Fibroblast of lung (primary cell): ENCODE measurements at regions not wholly inside any gene's neighbourhood (a gene's known extent, or its start where the extent isn't known, plus 50 kb on each side); places are given as distances from the start of the nearest gene placed in this dataset.

Experiments used
- DNase-seq, 2 donors: peaks; one replicate each; pipeline versions ENCODE4 v3.0.0 to v3.0.0-alpha.2; 2010; ENCODE audit warnings: low read depth in 2 of 2
- H2AFZ ChIP-seq: 2 replicates; pipeline ENCODE4 v1.5.1; 2012; ENCODE audit warnings: low read length, control low read depth, inconsistent platforms
- H3K27ac ChIP-seq: 2 replicates; pipeline ENCODE4 v1.5.1; 2011; ENCODE audit warnings: low read length, control low read depth; ENCODE audit not compliant: insufficient read depth
- H3K27me3 ChIP-seq: 2 replicates; pipeline ENCODE4 v1.5.1; 2011; ENCODE audit warnings: mild to moderate bottlenecking, low read length; ENCODE audit not compliant: control insufficient read depth, insufficient read depth
- H3K36me3 ChIP-seq: 2 replicates; pipeline ENCODE4 v1.5.1; 2011; ENCODE audit warnings: low read length; ENCODE audit not compliant: control insufficient read depth, insufficient read depth
- H3K4me1 ChIP-seq: 2 replicates; pipeline ENCODE4 v1.5.1; 2011; ENCODE audit warnings: low read length; ENCODE audit not compliant: control insufficient read depth, insufficient read depth; ENCODE audit errors: extremely low read depth
- H3K4me2 ChIP-seq: 2 replicates; pipeline ENCODE4 v1.5.1; 2011; ENCODE audit warnings: low read length, control low read depth; ENCODE audit not compliant: insufficient read depth; ENCODE audit errors: extremely low read depth
- H3K4me3 ChIP-seq, 4 experiments: fragments of 200-600 bp in 1 of 4; sonication (generic) in 1 of 4; replicated peaks in 1 of 4; 2 replicates each; pipeline ENCODE4 v1.5.1; 2011 to 2016; ENCODE audit warnings: low read length in 4 of 4, low read depth in 3 of 4, mild to moderate bottlenecking in 3 of 4, control low read depth in 2 of 4, inconsistent platforms in 1 of 4, mixed read lengths in 1 of 4; ENCODE audit not compliant: insufficient read depth in 1 of 4; ENCODE audit errors: control extremely low read depth in 1 of 4
- H3K79me2 ChIP-seq: 2 replicates; pipeline ENCODE4 v1.5.1; 2012; ENCODE audit warnings: mild to moderate bottlenecking, low read length, inconsistent platforms; ENCODE audit not compliant: control insufficient read depth, insufficient read depth
- H3K9ac ChIP-seq: 2 replicates; pipeline ENCODE4 v1.5.1; 2011; ENCODE audit warnings: mild to moderate bottlenecking, low read length, control low read depth; ENCODE audit not compliant: insufficient read depth
- H3K9me3 ChIP-seq: 2 replicates; pipeline ENCODE4 v1.5.1; 2012; ENCODE audit warnings: low read depth, low read length; ENCODE audit not compliant: control insufficient read depth, insufficient read depth
- H4K20me1 ChIP-seq: 2 replicates; pipeline ENCODE4 v1.5.1; 2011; ENCODE audit warnings: low read length; ENCODE audit not compliant: control insufficient read depth, insufficient read depth; ENCODE audit errors: extremely low read depth
- EZH2 ChIP-seq: IDR thresholded peaks from 2 replicates; pipeline ENCODE4 v1.5.1; 2012; ENCODE audit warnings: low read length, control low read depth, mild to moderate bottlenecking; ENCODE audit errors: missing control alignments
- TF ChIP-seq, protein P1 (sequence below), 2 donors: IDR thresholded peaks in 1 of 2; conservative IDR thresholded peaks in 1 of 2; 1 replicate in 1 of 2; 2 replicates in 1 of 2; pipeline ENCODE4 v1.5.1; 2011 to 2012; ENCODE audit warnings: low read length in 2 of 2, control low read depth in 1 of 2, inconsistent platforms in 1 of 2, low read depth in 1 of 2, mild to moderate bottlenecking in 1 of 2

- no peaks in the 10 kb centered on the region for H3K79me2 ChIP-seq
- TF ChIP-seq EZH2, result no peak
- TF ChIP-seq, protein P1, sequence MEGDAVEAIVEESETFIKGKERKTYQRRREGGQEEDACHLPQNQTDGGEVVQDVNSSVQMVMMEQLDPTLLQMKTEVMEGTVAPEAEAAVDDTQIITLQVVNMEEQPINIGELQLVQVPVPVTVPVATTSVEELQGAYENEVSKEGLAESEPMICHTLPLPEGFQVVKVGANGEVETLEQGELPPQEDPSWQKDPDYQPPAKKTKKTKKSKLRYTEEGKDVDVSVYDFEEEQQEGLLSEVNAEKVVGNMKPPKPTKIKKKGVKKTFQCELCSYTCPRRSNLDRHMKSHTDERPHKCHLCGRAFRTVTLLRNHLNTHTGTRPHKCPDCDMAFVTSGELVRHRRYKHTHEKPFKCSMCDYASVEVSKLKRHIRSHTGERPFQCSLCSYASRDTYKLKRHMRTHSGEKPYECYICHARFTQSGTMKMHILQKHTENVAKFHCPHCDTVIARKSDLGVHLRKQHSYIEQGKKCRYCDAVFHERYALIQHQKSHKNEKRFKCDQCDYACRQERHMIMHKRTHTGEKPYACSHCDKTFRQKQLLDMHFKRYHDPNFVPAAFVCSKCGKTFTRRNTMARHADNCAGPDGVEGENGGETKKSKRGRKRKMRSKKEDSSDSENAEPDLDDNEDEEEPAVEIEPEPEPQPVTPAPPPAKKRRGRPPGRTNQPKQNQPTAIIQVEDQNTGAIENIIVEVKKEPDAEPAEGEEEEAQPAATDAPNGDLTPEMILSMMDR (conservative IDR thresholded peaks at IDR 0.05 in 1 of 2, IDR thresholded peaks at IDR 0.05 in 1 of 2; ENCODE audit: low read depth in 1 of 2, low read length in 2 of 2), result no peak
- no peak overlapping the region for H3K4me3 ChIP-seq
- no peak overlapping the region for H3K27ac ChIP-seq
- H3K9ac ChIP-seq, result no peak overlapping the region
- no peaks in the 10 kb centered on the region for H4K20me1 ChIP-seq
- no peaks in the 10 kb centered on the region for H3K36me3 ChIP-seq
- H2AFZ ChIP-seq, result no peak overlapping the region
- no peaks in the 10 kb centered on the region for H3K27me3 ChIP-seq
- H3K9me3 ChIP-seq, result no peaks in the 10 kb centered on the region
- no peaks in the 10 kb centered on the region for H3K4me1 ChIP-seq
- no peak for DNase-seq
- H3K4me2 ChIP-seq, result no peak overlapping the region
Measured at GRCh38 chr15:46525984-46526725, 891.3 kb downstream of the SQOR start.

- no peak overlapping the region for H3K27ac ChIP-seq
- no peaks in the 10 kb centered on the region for H3K27me3 ChIP-seq
- no peaks in the 10 kb centered on the region for H3K79me2 ChIP-seq
- H3K4me3 ChIP-seq, result no peak overlapping the region
- no peak for TF ChIP-seq EZH2
- TF ChIP-seq, protein P1 (conservative IDR thresholded peaks at IDR 0.05 in 1 of 2, IDR thresholded peaks at IDR 0.05 in 1 of 2; ENCODE audit: low read depth in 1 of 2, low read length in 2 of 2), result no peak
- no peak for DNase-seq
- H4K20me1 ChIP-seq, result no peaks in the 10 kb centered on the region
- H3K9ac ChIP-seq, result no peak overlapping the region
- no peak overlapping the region for H2AFZ ChIP-seq
- no peaks in the 10 kb centered on the region for H3K36me3 ChIP-seq
- no peak overlapping the region for H3K4me2 ChIP-seq
- no peaks in the 10 kb centered on the region for H3K4me1 ChIP-seq
- H3K9me3 ChIP-seq, result no peaks in the 10 kb centered on the region
Measured at GRCh38 chr15:46526726-46527110, 891.9 kb downstream of the SQOR start.

DNA sequence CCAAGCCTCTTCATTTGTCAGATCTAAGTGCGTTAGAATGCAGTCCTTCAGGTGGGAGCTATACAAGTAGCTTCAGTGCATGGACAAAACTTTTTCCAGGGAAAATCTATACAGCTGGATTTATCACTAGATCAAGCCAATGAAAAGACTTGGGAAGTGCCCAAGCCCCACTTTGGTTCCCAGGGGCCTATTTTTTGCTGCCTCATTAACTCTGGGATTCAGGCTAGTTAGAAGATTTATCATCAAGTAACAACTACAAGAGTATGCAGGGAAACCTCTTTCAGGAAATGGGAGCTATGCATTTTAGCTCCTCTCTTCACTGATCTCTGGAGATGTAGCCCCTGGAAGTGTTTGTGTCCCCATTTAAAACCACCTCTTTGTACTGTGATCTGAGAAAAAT is 908.8 kb downstream of the SQOR start:
- no peaks in the 10 kb centered on the region for H3K27me3 ChIP-seq
- no peak overlapping the region for H3K4me3 ChIP-seq
- H3K36me3 ChIP-seq, result no peaks in the 10 kb centered on the region
- no peaks in the 10 kb centered on the region for H3K79me2 ChIP-seq
- H2AFZ ChIP-seq, result no peak overlapping the region
- H3K4me1 ChIP-seq, result no peaks in the 10 kb centered on the region
- no peaks in the 10 kb centered on the region for H4K20me1 ChIP-seq
- no peak overlapping the region for H3K27ac ChIP-seq
- no peak overlapping the region for H3K4me2 ChIP-seq
- TF ChIP-seq, protein P1 (conservative IDR thresholded peaks at IDR 0.05 in 1 of 2, IDR thresholded peaks at IDR 0.05 in 1 of 2; ENCODE audit: low read depth in 1 of 2, low read length in 2 of 2), result no peak
- no peak for TF ChIP-seq EZH2
- DNase-seq, result no peak
- no peaks in the 10 kb centered on the region for H3K9me3 ChIP-seq
- no peak overlapping the region for H3K9ac ChIP-seq
